OCI-LY3 (cell line): ENCODE measurements at regions not wholly inside any gene's neighbourhood (a gene's known extent, or its start where the extent isn't known, plus 50 kb on each side); places are given as distances from the start of the nearest gene placed in this dataset.

Experiments used
- H2AFZ ChIP-seq: fragments of 200-600, 300-600 bp; shearing (Covaris generic); 2 replicates; pipeline ENCODE4 v1.6.0; 2014; ENCODE audit warnings: antibody characterized with exemption, low read depth, low read length
- H3K27ac ChIP-seq: fragments of 200-600, 300-600 bp; sonication (generic); 2 replicates; pipeline ENCODE4 v1.5.1; 2014; ENCODE audit warnings: mild to moderate bottlenecking, low read length, moderate library complexity, mixed read lengths
- H3K27me3 ChIP-seq: fragments of 200-600, 300-600 bp; sonication (generic); 2 replicates; pipeline ENCODE4 v1.6.1; 2014; ENCODE audit warnings: low read depth, low read length, mixed read lengths
- H3K36me3 ChIP-seq: fragments of 200-600, 300-600 bp; sonication (generic); replicated peaks from 2 replicates; pipeline ENCODE3; 2014; ENCODE audit warnings: low read depth, low read length, mixed read lengths
- H3K4me1 ChIP-seq: fragments of 300-600, 200-600 bp; sonication (generic); 2 replicates; pipeline ENCODE4 v1.6.1; 2014; ENCODE audit warnings: low read length, mixed read lengths
- H3K4me2 ChIP-seq: fragments of 200-600, 300-600 bp; sonication (generic); 2 replicates; pipeline ENCODE4 v1.6.1; 2014; ENCODE audit warnings: low read length, mixed read lengths
- H3K4me3 ChIP-seq: fragments of 300-600, 200-600 bp; sonication (generic); 2 replicates; pipeline ENCODE4 v1.5.1; 2014; ENCODE audit warnings: antibody characterized with exemption, mild to moderate bottlenecking, low read length, moderate library complexity
- H3K79me2 ChIP-seq: fragments of 300-600, 200-600 bp; shearing (Covaris generic); 2 replicates; pipeline ENCODE4 v1.6.1; 2014; ENCODE audit warnings: mild to moderate bottlenecking, low read length, mixed read lengths
- H3K9ac ChIP-seq: fragments of 300-600, 200-600 bp; shearing (Covaris generic); 2 replicates; pipeline ENCODE4 v1.6.0; 2014; ENCODE audit warnings: mild to moderate bottlenecking, low read length, moderate library complexity
- H3K9me3 ChIP-seq: fragments of 200-600, 300-600 bp; shearing (Covaris generic); 2 replicates; pipeline ENCODE4 v1.6.1; 2014; ENCODE audit warnings: low read length, mixed read lengths; ENCODE audit not compliant: insufficient read depth
- H4K20me1 ChIP-seq: fragments of 200-600, 300-600 bp; sonication (generic); 2 replicates; pipeline ENCODE4 v1.6.1; 2016; ENCODE audit warnings: low read length, mixed read lengths; ENCODE audit not compliant: insufficient read depth
- CTCF ChIP-seq: fragments of 200-600, 300-600 bp; sonication (generic); IDR thresholded peaks from 2 replicates; pipeline ENCODE4 v1.5.1; 2014; ENCODE audit warnings: antibody characterized with exemption, low read length, low read depth
- EZH2phosphoT487 ChIP-seq: fragments of 200-600 bp; shearing (Covaris generic); IDR thresholded peaks from 2 replicates; pipeline ENCODE4 v1.6.1; 2018; ENCODE audit warnings: antibody characterized with exemption, mixed run types, low read depth

GRCh38 chr17:72579990-72580320 is 459.1 kb downstream of the SOX9 start:
- H3K27ac ChIP-seq, result no peak overlapping the region
- no peaks in the 10 kb centered on the region for H4K20me1 ChIP-seq
- H3K27me3 ChIP-seq, result no peaks in the 10 kb centered on the region
- no peak overlapping the region for H3K9ac ChIP-seq
- H3K4me1 ChIP-seq, result no peaks in the 10 kb centered on the region
- no peaks in the 10 kb centered on the region for H3K36me3 ChIP-seq
- no peak overlapping the region for H3K4me3 ChIP-seq
- H3K9me3 ChIP-seq, result no peaks in the 10 kb centered on the region
- no peak overlapping the region for H3K4me2 ChIP-seq
- no peak overlapping the region for H2AFZ ChIP-seq
- H3K79me2 ChIP-seq, result no peaks in the 10 kb centered on the region
- no peak for TF ChIP-seq CTCF

GRCh38 chr17:72580321-72581127 is 459.7 kb downstream of the SOX9 start:
- no peaks in the 10 kb centered on the region for H3K79me2 ChIP-seq
- no peak overlapping the region for H3K27ac ChIP-seq
- H4K20me1 ChIP-seq, result no peaks in the 10 kb centered on the region
- no peaks in the 10 kb centered on the region for H3K9me3 ChIP-seq
- H3K36me3 ChIP-seq, result no peaks in the 10 kb centered on the region
- H3K4me1 ChIP-seq, result no peaks in the 10 kb centered on the region
- H3K4me2 ChIP-seq, result no peak overlapping the region
- no peak overlapping the region for H3K4me3 ChIP-seq
- no peaks in the 10 kb centered on the region for H3K27me3 ChIP-seq
- TF ChIP-seq EZH2phosphoT487 (no peak), CTCF (no peak)
- no peak overlapping the region for H3K9ac ChIP-seq
- H2AFZ ChIP-seq, result no peak overlapping the region

- Histone ChIP-seq H3K79me2 (no peaks in the 10 kb centered on the region), H4K20me1 (no peaks in the 10 kb centered on the region), H3K4me2 (no peak overlapping the region), H3K4me3 (no peak overlapping the region), H3K27ac (no peak overlapping the region), H3K9ac (no peak overlapping the region), H2AFZ (no peak overlapping the region), H3K27me3 (no peaks in the 10 kb centered on the region), H3K4me1 (no peaks in the 10 kb centered on the region), H3K9me3 (no peaks in the 10 kb centered on the region), H3K36me3 (no peaks in the 10 kb centered on the region)
- TF ChIP-seq EZH2phosphoT487, result no peak
- no peak for TF ChIP-seq CTCF
These were observed 466.3 kb downstream of the SOX9 start for GRCh38 chr17:72587156-72587555.

- no peak overlapping the region for H3K27ac ChIP-seq
These were observed 467.1 kb downstream of the SOX9 start for GRCh38 chr17:72587773-72588511.

More at GRCh38 chr17:72587773-72588511, 467.1 kb downstream of the SOX9 start:
- H3K79me2 ChIP-seq, result no peaks in the 10 kb centered on the region
- no peak overlapping the region for H3K4me3 ChIP-seq
- no peak overlapping the region for H3K9ac ChIP-seq
- H3K4me2 ChIP-seq, result no peak overlapping the region
- no peaks in the 10 kb centered on the region for H3K4me1 ChIP-seq
- TF ChIP-seq EZH2phosphoT487 (no peak), CTCF (no peak)
- no peaks in the 10 kb centered on the region for H3K27me3 ChIP-seq
- no peaks in the 10 kb centered on the region for H3K36me3 ChIP-seq
- H4K20me1 ChIP-seq, result no peaks in the 10 kb centered on the region
- no peak overlapping the region for H2AFZ ChIP-seq
- no peaks in the 10 kb centered on the region for H3K9me3 ChIP-seq
